NCI-H510A treated with DMSO at 0.1 percent for 48 hours (cell line): ENCODE measurements at regions not wholly inside any gene's neighbourhood (a gene's known extent, or its start where the extent isn't known, plus 50 kb on each side); places are given as distances from the start of the nearest gene placed in this dataset.
"Not testable (repeated sequence)": the region's sequence is repeated elsewhere in the genome, so short reads cannot be mapped to it uniquely, and the experiment has no call there.

Experiments used
- DNase-seq: peaks from one replicate; lab custom pipeline; 2025; lab: John Stamatoyannopoulos, UW

GRCh38 chr3:157857440-157857839 lies 248.8 kb downstream of the SHOX2 start:
- no peak for DNase-seq

- peak; percentile 17 for DNase-seq
Measured at GRCh38 chr3:157856078-157856939, 249.9 kb downstream of the SHOX2 start.

- DNase-seq, result not testable (repeated sequence)
Measured at GRCh38 chr3:157845839-157846238, 260.4 kb downstream of the SHOX2 start.

GRCh38 chr3:157844800-157845565 lies 261.2 kb downstream of the SHOX2 start:
- no peak for DNase-seq

GRCh38 chr3:157844216-157844615 lies 262.0 kb downstream of the SHOX2 start:
- DNase-seq, result no peak

GRCh38 chr3:157841029-157841428 lies 265.2 kb downstream of the SHOX2 start:
- DNase-seq, result no peak

GRCh38 chr3:157840564-157840963 lies 265.7 kb downstream of the SHOX2 start:
- no peak for DNase-seq

GRCh38 chr3:157838457-157838856 lies 267.8 kb downstream of the SHOX2 start:
- DNase-seq, result no peak

GRCh38 chr3:157837336-157837735 lies 268.9 kb downstream of the SHOX2 start:
- DNase-seq, result no peak

- no peak for DNase-seq
Measured at GRCh38 chr3:157836022-157836421, 270.2 kb downstream of the SHOX2 start.

- DNase-seq, result no peak
Measured at GRCh38 chr3:157832588-157832987, 273.6 kb downstream of the SHOX2 start.

GRCh38 chr3:157830556-157831236 lies 275.5 kb downstream of the SHOX2 start:
- no peak for DNase-seq

- no peak for DNase-seq
Measured at GRCh38 chr3:157829786-157830185, 276.4 kb downstream of the SHOX2 start.

- DNase-seq, result no peak
Measured at GRCh38 chr3:157824281-157824680, 281.9 kb downstream of the SHOX2 start.

- no peak for DNase-seq
Measured at GRCh38 chr3:157823050-157823449, 283.2 kb downstream of the SHOX2 start.

- DNase-seq, result no peak
Measured at GRCh38 chr3:157820157-157820517, 286.1 kb downstream of the SHOX2 start.

GRCh38 chr3:157819270-157820156 lies 286.7 kb downstream of the SHOX2 start:
- no peak for DNase-seq

GRCh38 chr3:157816896-157817295 lies 289.3 kb downstream of the SHOX2 start:
- DNase-seq, result no peak

GRCh38 chr3:157816296-157816695 lies 289.9 kb downstream of the SHOX2 start:
- DNase-seq, result no peak

- no peak for DNase-seq
Measured at GRCh38 chr3:157815739-157816138, 290.5 kb downstream of the SHOX2 start.

- no peak for DNase-seq
Measured at GRCh38 chr3:157810924-157811718, 295.1 kb downstream of the SHOX2 start.
